ENCODE measurements at regions not wholly inside any gene's neighbourhood (a gene's known extent, or its start where the extent isn't known, plus 50 kb on each side); places are given as distances from the start of the nearest gene placed in this dataset.

- FAIRE-seq, result no peak
- no peak for DNase-seq (ENCODE audit: low spot score in 2 of 2)
Measured at GRCh38 chr18:57202881-57203280, 56.0 kb downstream of the BOD1L2 start.

GRCh38 chr18:57205641-57206040 is 58.8 kb downstream of the BOD1L2 start:
- FAIRE-seq (no peak), DNase-seq (ENCODE audit: low spot score in 2 of 2) (no peak)

- DNase-seq (ENCODE audit: low spot score in 2 of 2) (no peak), FAIRE-seq (no peak)
Measured at GRCh38 chr18:57207124-57207916, 60.4 kb downstream of the BOD1L2 start.

- DNase-seq (ENCODE audit: low spot score in 2 of 2) (no peak), FAIRE-seq (no peak)
Measured at GRCh38 chr18:57208047-57208446, 61.2 kb downstream of the BOD1L2 start.

- FAIRE-seq, result no peak
- DNase-seq (ENCODE audit: low spot score in 2 of 2), result no peak
Measured at GRCh38 chr18:57209713-57210106, 62.8 kb downstream of the BOD1L2 start.

GRCh38 chr18:57210107-57210715 is 63.3 kb downstream of the BOD1L2 start:
- FAIRE-seq, result no peak
- DNase-seq (ENCODE audit: low spot score in 2 of 2), result no peak

GRCh38 chr18:57210716-57211411 is 64.0 kb downstream of the BOD1L2 start:
- DNase-seq (ENCODE audit: low spot score in 2 of 2) (no peak), FAIRE-seq (no peak)

- DNase-seq (ENCODE audit: low spot score in 2 of 2) (no peak), FAIRE-seq (no peak)
Measured at GRCh38 chr18:57211412-57211750, 64.5 kb downstream of the BOD1L2 start.

- DNase-seq (ENCODE audit: low spot score in 2 of 2) (no peak), FAIRE-seq (no peak)
Measured at GRCh38 chr18:57211776-57212175, 64.9 kb downstream of the BOD1L2 start.

- DNase-seq (ENCODE audit: low spot score in 2 of 2), result no peak
- FAIRE-seq, result no peak
Measured at GRCh38 chr18:57212678-57213077, 65.8 kb downstream of the BOD1L2 start.

- FAIRE-seq, result no peak
- no peak for DNase-seq (ENCODE audit: low spot score in 2 of 2)
Measured at GRCh38 chr18:57214976-57215375, 68.1 kb downstream of the BOD1L2 start.

GRCh38 chr18:57218281-57218680 is 71.4 kb downstream of the BOD1L2 start:
- DNase-seq (ENCODE audit: low spot score in 2 of 2) (no peak), FAIRE-seq (no peak)

GRCh38 chr18:57219964-57220363 is 73.1 kb downstream of the BOD1L2 start:
- FAIRE-seq (no peak), DNase-seq (ENCODE audit: low spot score in 2 of 2) (no peak)

GRCh38 chr18:57220480-57220879 is 73.6 kb downstream of the BOD1L2 start:
- DNase-seq (ENCODE audit: low spot score in 2 of 2) (no peak), FAIRE-seq (no peak)

GRCh38 chr18:57220930-57221483 is 74.1 kb downstream of the BOD1L2 start:
- FAIRE-seq (no peak), DNase-seq (ENCODE audit: low spot score in 2 of 2) (no peak)

- DNase-seq (ENCODE audit: low spot score in 2 of 2), result no peak
- no peak for FAIRE-seq
Measured at GRCh38 chr18:57223144-57223870, 76.4 kb downstream of the BOD1L2 start.

GRCh38 chr18:57230861-57231585 is 84.1 kb downstream of the BOD1L2 start:
- FAIRE-seq, result no peak
- DNase-seq (ENCODE audit: low spot score in 2 of 2), result no peak

GRCh38 chr18:57231864-57232263 is 85.0 kb downstream of the BOD1L2 start:
- FAIRE-seq, result no peak
- peak in 1 of 2 donors; percentile 26 for DNase-seq (ENCODE audit: low spot score in 2 of 2)

- DNase-seq (ENCODE audit: low spot score in 2 of 2), result no peak
- FAIRE-seq, result no peak
Measured at GRCh38 chr18:57234346-57234745, 87.5 kb downstream of the BOD1L2 start.

GRCh38 chr18:57241869-57242268 is 95.0 kb downstream of the BOD1L2 start:
- no peak for FAIRE-seq
- no peak for DNase-seq (ENCODE audit: low spot score in 2 of 2)
